Neural cell (in vitro differentiated cells): ENCODE measurements at regions not wholly inside any gene's neighbourhood (a gene's known extent, or its start where the extent isn't known, plus 50 kb on each side); places are given as distances from the start of the nearest gene placed in this dataset.
"Not testable (repeated sequence)": the region's sequence is repeated elsewhere in the genome, so short reads cannot be mapped to it uniquely, and the experiment has no call there.

Experiments used
- H2AFZ ChIP-seq: fragments of 200-600, 300-800 bp; sonication (generic), shearing (Covaris generic); 2 replicates; pipeline ENCODE4 v1.6.0; 2014; ENCODE audit warnings: low read depth, mild to moderate bottlenecking, antibody characterized with exemption, low read length, moderate library complexity
- H3F3A ChIP-seq: fragments of 200-600 bp; shearing (Covaris generic); 2 replicates; pipeline ENCODE4 v1.6.1; 2016; ENCODE audit warnings: mild to moderate bottlenecking, moderate library complexity, mixed read lengths, antibody characterized with exemption, low read length; ENCODE audit not compliant: insufficient read depth, poor library complexity, severe bottlenecking
- H3K27ac ChIP-seq: fragments of 200-600, 300-800 bp; sonication (generic), shearing (Covaris generic); 2 replicates; pipeline ENCODE4 v1.5.1; 2014; ENCODE audit warnings: mild to moderate bottlenecking, low read length, moderate library complexity
- H3K27me3 ChIP-seq: fragments of 300-800, 200-600 bp; sonication (generic), shearing (Covaris generic); 2 replicates; pipeline ENCODE4 v1.6.0; 2014; ENCODE audit warnings: mild to moderate bottlenecking, low read depth, low read length, moderate library complexity; ENCODE audit not compliant: insufficient read depth
- H3K36me3 ChIP-seq: fragments of 300-800, 200-600 bp; sonication (generic), shearing (Covaris generic); 2 replicates; pipeline ENCODE4 v1.5.1; 2014; ENCODE audit warnings: mild to moderate bottlenecking, antibody characterized with exemption, low read length, moderate library complexity; ENCODE audit not compliant: insufficient read depth
- H3K4me2 ChIP-seq: fragments of 300-800, 200-600 bp; sonication (generic), shearing (Covaris generic); 2 replicates; pipeline ENCODE4 v1.6.0; 2014; ENCODE audit warnings: mild to moderate bottlenecking, low read length
- H3K4me3 ChIP-seq: fragments of 300-800, 200-600 bp; sonication (generic), shearing (Covaris generic); 2 replicates; pipeline ENCODE4 v1.5.1; 2014; ENCODE audit warnings: mild to moderate bottlenecking, low read length, moderate library complexity
- H3K79me2 ChIP-seq: fragments of 200-600 bp; shearing (Covaris generic); replicated peaks from 2 replicates; pipeline ENCODE4 v1.6.0; 2014; ENCODE audit warnings: mild to moderate bottlenecking, low read length, moderate library complexity; ENCODE audit not compliant: insufficient read depth
- H3K9ac ChIP-seq: fragments of 300-800, 200-600 bp; sonication (generic), shearing (Covaris generic); 2 replicates; pipeline ENCODE4 v1.6.1; 2016; ENCODE audit warnings: mild to moderate bottlenecking, low read length, mixed read lengths
- H3K9me2 ChIP-seq: fragments of 200-600 bp; shearing (Covaris generic); 2 replicates; pipeline ENCODE4 v1.6.1; 2016; ENCODE audit warnings: mild to moderate bottlenecking, low read length, mixed read lengths; ENCODE audit not compliant: insufficient read depth
- H3K9me3 ChIP-seq: fragments of 200-600, 300-800 bp; sonication (generic), shearing (Covaris generic); 2 replicates; pipeline ENCODE4 v1.6.1; 2016; ENCODE audit warnings: mild to moderate bottlenecking, mixed run types, low read length, moderate library complexity, mixed read lengths
- H4K20me1 ChIP-seq: fragments of 200-600 bp; shearing (Covaris generic); 2 replicates; pipeline ENCODE4 v1.6.1; 2016; ENCODE audit warnings: mild to moderate bottlenecking, mixed run types; ENCODE audit not compliant: insufficient read depth
- EP300 ChIP-seq: fragments of 450-650 bp; conservative IDR thresholded peaks from 2 replicates; pipeline ENCODE4 v1.6.1; 2014; ENCODE audit warnings: antibody characterized with exemption, mild to moderate bottlenecking, moderate library complexity; ENCODE audit not compliant: poor library complexity, severe bottlenecking
- EZH2 ChIP-seq: fragments of 200-600, 300-800 bp; shearing (Covaris generic), sonication (generic); IDR thresholded peaks from 2 replicates; pipeline ENCODE4 v1.6.1; 2014; ENCODE audit warnings: antibody characterized with exemption, low read length, borderline replicate concordance, mild to moderate bottlenecking; ENCODE audit not compliant: insufficient read depth, poor library complexity, severe bottlenecking
- MXI1 ChIP-seq: fragments of 450-650 bp; conservative IDR thresholded peaks from 2 replicates; pipeline ENCODE4 v1.6.1; 2014; ENCODE audit warnings: antibody characterized with exemption, mild to moderate bottlenecking; ENCODE audit not compliant: poor library complexity, severe bottlenecking
- POLR2AphosphoS5 ChIP-seq: IDR thresholded peaks from 2 replicates; pipeline ENCODE4 v1.6.1; 2012
- RAD21 ChIP-seq: fragments of 450-650 bp; conservative IDR thresholded peaks from 2 replicates; pipeline ENCODE4 v1.6.1; 2014; ENCODE audit warnings: antibody characterized with exemption, mild to moderate bottlenecking, moderate library complexity
- SMC3 ChIP-seq: fragments of 450-650 bp; conservative IDR thresholded peaks from 2 replicates; pipeline ENCODE4 v1.6.1; 2014; ENCODE audit warnings: antibody characterized with exemption, mild to moderate bottlenecking, moderate library complexity; ENCODE audit not compliant: poor library complexity
- TAF1 ChIP-seq: IDR thresholded peaks from 2 replicates; pipeline ENCODE4 v1.6.1; 2012; ENCODE audit warnings: low read depth
- TF ChIP-seq, protein P1 (sequence below): IDR thresholded peaks from 2 replicates; pipeline ENCODE4 v1.6.1; 2012; ENCODE audit warnings: borderline replicate concordance
- TF ChIP-seq, protein P2 (sequence below): fragments of 450-650 bp; IDR thresholded peaks from 2 replicates; pipeline ENCODE4 v1.5.1; 2014; ENCODE audit warnings: antibody characterized with exemption, mild to moderate bottlenecking, moderate library complexity; ENCODE audit not compliant: poor library complexity, severe bottlenecking

DNA sequence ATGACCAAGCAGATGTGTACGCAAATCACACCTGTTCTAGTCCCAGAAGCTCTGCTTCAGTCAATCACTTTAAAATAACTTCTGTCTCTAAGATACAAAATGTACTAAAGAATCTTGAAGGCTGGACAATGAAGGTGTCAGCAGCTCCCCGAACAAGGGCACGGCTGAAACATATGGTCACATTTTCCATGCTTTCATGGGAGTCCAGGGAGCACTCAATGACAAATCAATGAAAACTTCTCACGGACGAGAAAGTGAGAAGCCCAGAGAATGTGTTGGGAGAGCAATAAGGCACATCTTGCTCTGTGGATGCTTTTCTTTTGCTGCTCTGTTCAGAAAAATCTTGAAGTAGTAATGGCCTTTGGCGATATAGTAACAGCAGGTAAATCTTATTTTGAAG is 1548.7 kb downstream of the KHDRBS2 start:
- not testable (repeated sequence) for H3K9me2 ChIP-seq, H4K20me1 ChIP-seq, H2AFZ ChIP-seq, H3F3A ChIP-seq, H3K9me3 ChIP-seq, H3K4me3 ChIP-seq, H3K36me3 ChIP-seq, H3K79me2 ChIP-seq, H3K27me3 ChIP-seq, H3K9ac ChIP-seq, H3K27ac ChIP-seq, H3K4me2 ChIP-seq

DNA sequence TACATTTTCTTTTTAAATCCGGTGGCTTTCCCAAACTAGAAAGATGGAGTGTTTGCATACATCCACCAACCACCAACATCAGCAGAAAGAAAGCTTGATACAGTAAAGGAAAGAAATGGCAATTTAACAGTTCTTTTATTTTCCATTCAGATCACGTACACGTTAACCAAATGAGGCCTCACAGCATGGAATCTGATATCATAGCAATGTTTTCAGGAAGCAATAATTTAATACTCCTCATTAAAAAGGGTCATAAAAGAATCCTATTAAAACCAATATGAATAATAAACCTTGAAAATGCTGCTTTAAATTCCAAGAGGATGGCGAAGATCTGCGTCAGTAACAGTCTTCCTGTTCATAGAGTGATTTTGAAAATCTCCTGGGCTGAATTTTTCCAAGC is 1562.1 kb downstream of the KHDRBS2 start:
- not testable (repeated sequence) for H3K4me3 ChIP-seq, H3K9ac ChIP-seq, H3K36me3 ChIP-seq, H3K79me2 ChIP-seq, H3F3A ChIP-seq, H3K4me2 ChIP-seq, H4K20me1 ChIP-seq, H2AFZ ChIP-seq, H3K9me2 ChIP-seq, H3K27me3 ChIP-seq, H3K9me3 ChIP-seq, H3K27ac ChIP-seq

- Histone ChIP-seq H3K9me3 (no peaks in the 10 kb centered on the region), H4K20me1 (no peaks in the 10 kb centered on the region), H3K4me2 (no peak overlapping the region), H3K79me2 (no peaks in the 10 kb centered on the region), H3F3A (no peaks in the 10 kb centered on the region), H3K4me3 (no peak overlapping the region), H3K9ac (no peak overlapping the region), H3K27ac (no peak overlapping the region), H3K27me3 (no peaks in the 10 kb centered on the region), H2AFZ (no peak overlapping the region), H3K9me2 (no peaks in the 10 kb centered on the region), H3K36me3 (no peaks in the 10 kb centered on the region)
- TF ChIP-seq, protein P1, sequence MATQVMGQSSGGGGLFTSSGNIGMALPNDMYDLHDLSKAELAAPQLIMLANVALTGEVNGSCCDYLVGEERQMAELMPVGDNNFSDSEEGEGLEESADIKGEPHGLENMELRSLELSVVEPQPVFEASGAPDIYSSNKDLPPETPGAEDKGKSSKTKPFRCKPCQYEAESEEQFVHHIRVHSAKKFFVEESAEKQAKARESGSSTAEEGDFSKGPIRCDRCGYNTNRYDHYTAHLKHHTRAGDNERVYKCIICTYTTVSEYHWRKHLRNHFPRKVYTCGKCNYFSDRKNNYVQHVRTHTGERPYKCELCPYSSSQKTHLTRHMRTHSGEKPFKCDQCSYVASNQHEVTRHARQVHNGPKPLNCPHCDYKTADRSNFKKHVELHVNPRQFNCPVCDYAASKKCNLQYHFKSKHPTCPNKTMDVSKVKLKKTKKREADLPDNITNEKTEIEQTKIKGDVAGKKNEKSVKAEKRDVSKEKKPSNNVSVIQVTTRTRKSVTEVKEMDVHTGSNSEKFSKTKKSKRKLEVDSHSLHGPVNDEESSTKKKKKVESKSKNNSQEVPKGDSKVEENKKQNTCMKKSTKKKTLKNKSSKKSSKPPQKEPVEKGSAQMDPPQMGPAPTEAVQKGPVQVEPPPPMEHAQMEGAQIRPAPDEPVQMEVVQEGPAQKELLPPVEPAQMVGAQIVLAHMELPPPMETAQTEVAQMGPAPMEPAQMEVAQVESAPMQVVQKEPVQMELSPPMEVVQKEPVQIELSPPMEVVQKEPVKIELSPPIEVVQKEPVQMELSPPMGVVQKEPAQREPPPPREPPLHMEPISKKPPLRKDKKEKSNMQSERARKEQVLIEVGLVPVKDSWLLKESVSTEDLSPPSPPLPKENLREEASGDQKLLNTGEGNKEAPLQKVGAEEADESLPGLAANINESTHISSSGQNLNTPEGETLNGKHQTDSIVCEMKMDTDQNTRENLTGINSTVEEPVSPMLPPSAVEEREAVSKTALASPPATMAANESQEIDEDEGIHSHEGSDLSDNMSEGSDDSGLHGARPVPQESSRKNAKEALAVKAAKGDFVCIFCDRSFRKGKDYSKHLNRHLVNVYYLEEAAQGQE = no peak
- no peak for TF ChIP-seq POLR2AphosphoS5
- TF ChIP-seq, protein P2, sequence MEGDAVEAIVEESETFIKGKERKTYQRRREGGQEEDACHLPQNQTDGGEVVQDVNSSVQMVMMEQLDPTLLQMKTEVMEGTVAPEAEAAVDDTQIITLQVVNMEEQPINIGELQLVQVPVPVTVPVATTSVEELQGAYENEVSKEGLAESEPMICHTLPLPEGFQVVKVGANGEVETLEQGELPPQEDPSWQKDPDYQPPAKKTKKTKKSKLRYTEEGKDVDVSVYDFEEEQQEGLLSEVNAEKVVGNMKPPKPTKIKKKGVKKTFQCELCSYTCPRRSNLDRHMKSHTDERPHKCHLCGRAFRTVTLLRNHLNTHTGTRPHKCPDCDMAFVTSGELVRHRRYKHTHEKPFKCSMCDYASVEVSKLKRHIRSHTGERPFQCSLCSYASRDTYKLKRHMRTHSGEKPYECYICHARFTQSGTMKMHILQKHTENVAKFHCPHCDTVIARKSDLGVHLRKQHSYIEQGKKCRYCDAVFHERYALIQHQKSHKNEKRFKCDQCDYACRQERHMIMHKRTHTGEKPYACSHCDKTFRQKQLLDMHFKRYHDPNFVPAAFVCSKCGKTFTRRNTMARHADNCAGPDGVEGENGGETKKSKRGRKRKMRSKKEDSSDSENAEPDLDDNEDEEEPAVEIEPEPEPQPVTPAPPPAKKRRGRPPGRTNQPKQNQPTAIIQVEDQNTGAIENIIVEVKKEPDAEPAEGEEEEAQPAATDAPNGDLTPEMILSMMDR = no peak
- TF ChIP-seq SMC3 = no peak
- no peak for TF ChIP-seq EP300
- TF ChIP-seq EZH2 = no peak
- no peak for TF ChIP-seq TAF1
- no peak for TF ChIP-seq MXI1
- no peak for TF ChIP-seq RAD21
Observed at GRCh38 chr6:60695232-60695631, 1590.8 kb downstream of the KHDRBS2 start.
